SU-DHL-6 (cell line): ENCODE measurements at regions not wholly inside any gene's neighbourhood (a gene's known extent, or its start where the extent isn't known, plus 50 kb on each side); places are given as distances from the start of the nearest gene placed in this dataset.

Source experiments
- H2AFZ ChIP-seq: fragments of 200-600 bp; sonication (generic); 2 replicates; pipeline ENCODE4 v1.6.1; 2014; ENCODE audit warnings: low read depth, mild to moderate bottlenecking, moderate library complexity, mixed read lengths, antibody characterized with exemption, low read length; ENCODE audit not compliant: severe bottlenecking
- H3F3A ChIP-seq: fragments of 200-600 bp; shearing (Covaris generic); 2 replicates; pipeline ENCODE4 v1.6.0; 2016; ENCODE audit warnings: antibody characterized with exemption, mild to moderate bottlenecking; ENCODE audit not compliant: insufficient read depth
- H3K27ac ChIP-seq: fragments of 200-600 bp; sonication (generic); 2 replicates; pipeline ENCODE4 v1.5.1; 2016; ENCODE audit warnings: low read depth, mild to moderate bottlenecking, low read length, moderate library complexity, mixed read lengths
- H3K27me3 ChIP-seq: fragments of 200-600 bp; sonication (generic), shearing (Covaris generic); 2 replicates; pipeline ENCODE4 v1.6.0; 2014; ENCODE audit warnings: mild to moderate bottlenecking, low read length
- H3K36me3 ChIP-seq: fragments of 200-600 bp; sonication (generic); 2 replicates; pipeline ENCODE4 v1.6.1; 2014; ENCODE audit warnings: mild to moderate bottlenecking, low read length, mixed read lengths
- H3K4me2 ChIP-seq: fragments of 300-600, 200-600 bp; shearing (Covaris generic), sonication (generic); 2 replicates; pipeline ENCODE4 v1.6.0; 2014; ENCODE audit warnings: low read length, low read depth, mild to moderate bottlenecking; ENCODE audit not compliant: poor library complexity, severe bottlenecking
- H3K4me3 ChIP-seq: fragments of 200-600 bp; sonication (generic); 2 replicates; pipeline ENCODE4 v1.5.1; 2014; ENCODE audit warnings: antibody characterized with exemption, low read length, mild to moderate bottlenecking, mixed read lengths; ENCODE audit not compliant: insufficient read depth, poor library complexity, severe bottlenecking
- H3K79me2 ChIP-seq: fragments of 200-600 bp; sonication (generic); 2 replicates; pipeline ENCODE4 v1.6.1; 2014; ENCODE audit warnings: mild to moderate bottlenecking, low read length, moderate library complexity; ENCODE audit not compliant: insufficient read depth
- H3K9ac ChIP-seq: fragments of 200-600 bp; sonication (generic); 2 replicates; pipeline ENCODE4 v1.7.0; 2014; ENCODE audit warnings: mild to moderate bottlenecking, low read length
- H3K9me2 ChIP-seq: fragments of 200-600 bp; sonication (generic); replicated peaks from 2 replicates; pipeline ENCODE4 v1.6.1; 2014; ENCODE audit warnings: low read length; ENCODE audit not compliant: insufficient read depth
- H3K9me3 ChIP-seq: fragments of 200-600 bp; sonication (generic); 2 replicates; pipeline ENCODE4 v1.6.1; 2014; ENCODE audit warnings: low read length, mixed read lengths; ENCODE audit not compliant: insufficient read depth
- H4K20me1 ChIP-seq: fragments of 200-600 bp; sonication (generic); 2 replicates; pipeline ENCODE4 v1.6.1; 2014; ENCODE audit warnings: low read depth, mild to moderate bottlenecking, antibody characterized with exemption, low read length, moderate library complexity, mixed read lengths
- CTCF ChIP-seq: fragments of 200-600 bp; sonication (generic); IDR thresholded peaks from one replicate; pipeline ENCODE4 v1.5.1; 2017; ENCODE audit warnings: antibody characterized with exemption, mild to moderate bottlenecking, low read length, moderate library complexity; ENCODE audit not compliant: insufficient read depth, poor library complexity, severe bottlenecking
- EZH2phosphoT487 ChIP-seq: fragments of 200-600 bp; sonication (generic), shearing (Covaris generic); conservative IDR thresholded peaks from 2 replicates; pipeline ENCODE4 v1.6.1; 2018; ENCODE audit warnings: mild to moderate bottlenecking, antibody characterized with exemption, low read length, moderate library complexity, mixed read lengths

DNA sequence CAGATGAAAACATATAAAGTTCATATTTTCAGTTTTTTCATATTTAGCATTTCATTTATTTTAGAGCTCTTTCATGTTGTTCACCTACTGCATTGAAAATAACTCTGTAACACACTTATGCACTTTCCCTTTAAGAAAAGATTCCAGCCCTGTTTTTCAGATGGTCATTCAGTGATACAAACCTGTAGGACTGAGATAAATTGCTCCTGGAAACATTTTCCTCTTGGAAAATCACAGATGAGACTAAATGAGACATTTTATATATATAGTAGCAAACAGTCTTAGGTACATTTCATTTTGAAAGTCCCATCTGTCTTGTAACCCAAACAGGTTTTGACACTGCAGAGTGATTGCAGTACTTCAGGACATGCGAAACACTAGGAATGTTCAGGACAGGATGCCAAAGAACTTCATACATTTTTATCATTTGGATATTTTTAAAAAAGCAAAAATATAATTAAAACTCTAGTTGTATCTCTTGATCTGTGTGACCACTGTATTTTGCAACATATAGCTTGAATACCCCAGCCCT is 412.4 kb downstream of the MTX2 start:
- no peaks in the 10 kb centered on the region for H3K79me2 ChIP-seq
- H3K27me3 ChIP-seq: no peaks in the 10 kb centered on the region
- H3K9me3 ChIP-seq: no peaks in the 10 kb centered on the region
- no peak overlapping the region for H3K4me3 ChIP-seq
- H3K9me2 ChIP-seq: no peaks in the 10 kb centered on the region
- no peak overlapping the region for H3K4me2 ChIP-seq
- H4K20me1 ChIP-seq: no peaks in the 10 kb centered on the region
- H3K9ac ChIP-seq: no peak overlapping the region
- H3K27ac ChIP-seq: no peak overlapping the region
- TF ChIP-seq CTCF: no peak
- TF ChIP-seq EZH2phosphoT487: no peak
- no peaks in the 10 kb centered on the region for H3F3A ChIP-seq
- H2AFZ ChIP-seq: no peak overlapping the region
- H3K36me3 ChIP-seq: no peaks in the 10 kb centered on the region

GRCh38 chr2:176682278-176682677 is 413.0 kb downstream of the MTX2 start:
- Histone ChIP-seq H2AFZ (no peak overlapping the region), H3K9me2 (no peaks in the 10 kb centered on the region), H3K4me2 (no peak overlapping the region), H3F3A (no peaks in the 10 kb centered on the region), H4K20me1 (no peaks in the 10 kb centered on the region), H3K36me3 (no peaks in the 10 kb centered on the region), H3K9me3 (no peaks in the 10 kb centered on the region), H3K79me2 (no peaks in the 10 kb centered on the region), H3K4me3 (no peak overlapping the region), H3K27ac (no peak overlapping the region), H3K27me3 (no peaks in the 10 kb centered on the region), H3K9ac (no peak overlapping the region)
- TF ChIP-seq CTCF: no peak
- TF ChIP-seq EZH2phosphoT487: no peak

- no peak overlapping the region for H2AFZ ChIP-seq
- no peak overlapping the region for H3K27ac ChIP-seq
- H4K20me1 ChIP-seq: no peaks in the 10 kb centered on the region
- H3K79me2 ChIP-seq: no peaks in the 10 kb centered on the region
- H3F3A ChIP-seq: no peaks in the 10 kb centered on the region
- H3K36me3 ChIP-seq: no peaks in the 10 kb centered on the region
- no peak for TF ChIP-seq CTCF
- TF ChIP-seq EZH2phosphoT487: no peak
- no peak overlapping the region for H3K9ac ChIP-seq
- no peaks in the 10 kb centered on the region for H3K27me3 ChIP-seq
- no peaks in the 10 kb centered on the region for H3K9me3 ChIP-seq
- no peaks in the 10 kb centered on the region for H3K9me2 ChIP-seq
- H3K4me2 ChIP-seq: no peak overlapping the region
- H3K4me3 ChIP-seq: no peak overlapping the region
Measured at GRCh38 chr2:176683618-176684111, 414.4 kb downstream of the MTX2 start.

GRCh38 chr2:176685908-176686307 is 416.7 kb downstream of the MTX2 start:
- H4K20me1 ChIP-seq: no peaks in the 10 kb centered on the region
- H3K27me3 ChIP-seq: no peaks in the 10 kb centered on the region
- no peak overlapping the region for H3K9ac ChIP-seq
- no peaks in the 10 kb centered on the region for H3K9me2 ChIP-seq
- TF ChIP-seq CTCF (no peak), EZH2phosphoT487 (no peak)
- H2AFZ ChIP-seq: no peak overlapping the region
- no peaks in the 10 kb centered on the region for H3F3A ChIP-seq
- H3K27ac ChIP-seq: no peak overlapping the region
- H3K79me2 ChIP-seq: no peaks in the 10 kb centered on the region
- no peak overlapping the region for H3K4me2 ChIP-seq
- H3K36me3 ChIP-seq: no peaks in the 10 kb centered on the region
- H3K4me3 ChIP-seq: no peak overlapping the region
- no peaks in the 10 kb centered on the region for H3K9me3 ChIP-seq
